H1 (cell line): ENCODE measurements at regions not wholly inside any gene's neighbourhood (a gene's known extent, or its start where the extent isn't known, plus 50 kb on each side); places are given as distances from the start of the nearest gene placed in this dataset.

Experiments
- CHD2 ChIP-seq: IDR thresholded peaks from 2 replicates; pipeline ENCODE4 v1.6.1; 2012; ENCODE audit warnings: low read length, improper control_type of control experiment
- MAFK ChIP-seq: IDR thresholded peaks from 2 replicates; pipeline ENCODE4 v1.6.1; 2012; ENCODE audit warnings: low read depth, mild to moderate bottlenecking, improper control_type of control experiment, low read length
- POLR2AphosphoS5 ChIP-seq: IDR thresholded peaks from 2 replicates; pipeline ENCODE4 v1.6.1; 2011; ENCODE audit warnings: low read depth, low read length
- TF ChIP-seq, protein P1 (sequence below), 3 experiments: IDR thresholded peaks; 1 replicate in 2 of 3; 2 replicates in 1 of 3; pipeline versions ENCODE4 v1.5.1 to v1.6.1; 2011; ENCODE audit warnings: low read length in 3 of 3, mild to moderate bottlenecking in 3 of 3, inconsistent platforms in 2 of 3, low read depth in 1 of 3, moderate library complexity in 1 of 3; ENCODE audit not compliant: insufficient read depth in 1 of 3; ENCODE audit errors: control extremely low read depth in 1 of 3
- TF ChIP-seq, protein P2 (sequence below): IDR thresholded peaks from 2 replicates; pipeline ENCODE4 v1.6.1; 2011; ENCODE audit warnings: low read depth, mild to moderate bottlenecking, low read length; ENCODE audit not compliant: insufficient read depth

DNA sequence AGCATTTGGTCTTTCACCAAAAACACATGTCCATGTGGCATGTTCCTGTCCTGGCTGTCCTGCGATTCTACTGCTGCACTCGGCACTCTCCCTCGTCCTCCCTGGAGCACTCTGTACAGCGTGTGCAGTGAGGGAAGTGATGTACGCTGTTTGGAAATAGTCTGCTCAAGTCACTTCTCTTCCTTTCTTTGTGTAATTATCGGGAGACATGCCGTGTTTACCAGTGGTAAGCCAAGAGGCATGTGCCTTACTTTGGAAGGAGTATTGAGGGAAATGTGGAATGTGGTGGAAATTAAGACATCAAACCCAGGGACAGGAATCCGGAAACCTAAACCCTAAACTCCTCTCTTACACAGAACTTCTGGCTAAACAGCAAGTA is 268.5 kb upstream of the FOXQ1 start:
- TF ChIP-seq, protein P1, sequence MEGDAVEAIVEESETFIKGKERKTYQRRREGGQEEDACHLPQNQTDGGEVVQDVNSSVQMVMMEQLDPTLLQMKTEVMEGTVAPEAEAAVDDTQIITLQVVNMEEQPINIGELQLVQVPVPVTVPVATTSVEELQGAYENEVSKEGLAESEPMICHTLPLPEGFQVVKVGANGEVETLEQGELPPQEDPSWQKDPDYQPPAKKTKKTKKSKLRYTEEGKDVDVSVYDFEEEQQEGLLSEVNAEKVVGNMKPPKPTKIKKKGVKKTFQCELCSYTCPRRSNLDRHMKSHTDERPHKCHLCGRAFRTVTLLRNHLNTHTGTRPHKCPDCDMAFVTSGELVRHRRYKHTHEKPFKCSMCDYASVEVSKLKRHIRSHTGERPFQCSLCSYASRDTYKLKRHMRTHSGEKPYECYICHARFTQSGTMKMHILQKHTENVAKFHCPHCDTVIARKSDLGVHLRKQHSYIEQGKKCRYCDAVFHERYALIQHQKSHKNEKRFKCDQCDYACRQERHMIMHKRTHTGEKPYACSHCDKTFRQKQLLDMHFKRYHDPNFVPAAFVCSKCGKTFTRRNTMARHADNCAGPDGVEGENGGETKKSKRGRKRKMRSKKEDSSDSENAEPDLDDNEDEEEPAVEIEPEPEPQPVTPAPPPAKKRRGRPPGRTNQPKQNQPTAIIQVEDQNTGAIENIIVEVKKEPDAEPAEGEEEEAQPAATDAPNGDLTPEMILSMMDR (IDR thresholded peaks at IDR 0.05; ENCODE audit: control extremely low read depth in 1 of 3, insufficient read depth in 1 of 3, low read depth in 1 of 3, low read length in 3 of 3), result no peak
- TF ChIP-seq CHD2 (no peak), MAFK (no peak), POLR2AphosphoS5 (no peak)
- TF ChIP-seq, protein P2, sequence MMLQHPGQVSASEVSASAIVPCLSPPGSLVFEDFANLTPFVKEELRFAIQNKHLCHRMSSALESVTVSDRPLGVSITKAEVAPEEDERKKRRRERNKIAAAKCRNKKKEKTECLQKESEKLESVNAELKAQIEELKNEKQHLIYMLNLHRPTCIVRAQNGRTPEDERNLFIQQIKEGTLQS, result no peak
